ENCODE measurements at regions not wholly inside any gene's neighbourhood (a gene's known extent, or its start where the extent isn't known, plus 50 kb on each side); places are given as distances from the start of the nearest gene placed in this dataset.

GRCh38 chr6:135658481-135658880, 160.9 kb upstream of the AHI1 start:
- TF ChIP-seq CTCF (IDR thresholded peaks at IDR 0.05), result no peak

GRCh38 chr6:135658916-135659315, 161.4 kb upstream of the AHI1 start:
- no peak for TF ChIP-seq CTCF (IDR thresholded peaks at IDR 0.05)

- no peak for TF ChIP-seq CTCF (IDR thresholded peaks at IDR 0.05)
These were observed 167.0 kb upstream of the AHI1 start for GRCh38 chr6:135664527-135664926.

- TF ChIP-seq CTCF (IDR thresholded peaks at IDR 0.05), result no peak
These were observed 168.4 kb upstream of the AHI1 start for GRCh38 chr6:135665935-135666334.

GRCh38 chr6:135667691-135668455, 170.3 kb upstream of the AHI1 start:
- TF ChIP-seq CTCF (IDR thresholded peaks at IDR 0.05), result no peak

GRCh38 chr6:135672256-135672655, 174.7 kb upstream of the AHI1 start:
- TF ChIP-seq CTCF (IDR thresholded peaks at IDR 0.05), result no peak

GRCh38 chr6:135673501-135674309, 176.2 kb upstream of the AHI1 start:
- no peak for TF ChIP-seq CTCF (IDR thresholded peaks at IDR 0.05)

All from LNCAP (cell line).